Suppressor macrophage (primary cell): ENCODE measurements at regions not wholly inside any gene's neighbourhood (a gene's known extent, or its start where the extent isn't known, plus 50 kb on each side); places are given as distances from the start of the nearest gene placed in this dataset.

ENCODE experiments used
- DNase-seq, 4 experiments: peaks; one replicate each; pipeline ENCODE4 v3.0.0-alpha.2; 2020 to 2022

GRCh38 chr17:54009502-54009901 is 186.8 kb downstream of the KIF2B start:
- DNase-seq, result no peak

GRCh38 chr17:54013072-54013471 is 190.3 kb downstream of the KIF2B start:
- no peak for DNase-seq

GRCh38 chr17:54015734-54016133 is 193.0 kb downstream of the KIF2B start:
- no peak for DNase-seq

GRCh38 chr17:54021418-54021817 is 198.7 kb downstream of the KIF2B start:
- DNase-seq, result no peak

GRCh38 chr17:54028986-54029580 is 206.4 kb downstream of the KIF2B start:
- DNase-seq, result no peak

GRCh38 chr17:54029986-54030385 is 207.3 kb downstream of the KIF2B start:
- no peak for DNase-seq

- DNase-seq, result no peak
Observed at GRCh38 chr17:54046570-54046969, 223.8 kb downstream of the KIF2B start.

GRCh38 chr17:54063639-54064038 is 240.9 kb downstream of the KIF2B start:
- DNase-seq, result no peak

GRCh38 chr17:54085020-54085419 is 262.3 kb downstream of the KIF2B start:
- no peak for DNase-seq

GRCh38 chr17:54085934-54086333 is 263.2 kb downstream of the KIF2B start:
- no peak for DNase-seq

GRCh38 chr17:54096216-54096615 is 273.5 kb downstream of the KIF2B start:
- DNase-seq, result no peak

GRCh38 chr17:54099221-54099620 is 276.5 kb downstream of the KIF2B start:
- no peak for DNase-seq

GRCh38 chr17:54102246-54102645 is 279.5 kb downstream of the KIF2B start:
- no peak for DNase-seq

GRCh38 chr17:54111576-54111975 is 288.8 kb downstream of the KIF2B start:
- DNase-seq, result no peak

GRCh38 chr17:54117452-54117851 is 294.7 kb downstream of the KIF2B start:
- DNase-seq, result no peak

- no peak for DNase-seq
Observed at GRCh38 chr17:54124456-54124855, 301.7 kb downstream of the KIF2B start.

- no peak for DNase-seq
Observed at GRCh38 chr17:54153423-54153822, 330.7 kb downstream of the KIF2B start.

- DNase-seq, result no peak
Observed at GRCh38 chr17:54157542-54157941, 334.8 kb downstream of the KIF2B start.

GRCh38 chr17:54172096-54172984 is 349.6 kb downstream of the KIF2B start:
- peak in 2 of 4 experiments; percentile 1 to 8 for DNase-seq

- DNase-seq, result no peak
Observed at GRCh38 chr17:54172985-54173316, 350.2 kb downstream of the KIF2B start.

- DNase-seq, result no peak
Observed at GRCh38 chr17:54177606-54178308, 355.0 kb downstream of the KIF2B start.

- no peak for DNase-seq
Observed at GRCh38 chr17:54180950-54181349, 358.2 kb downstream of the KIF2B start.

- DNase-seq, result no peak
Observed at GRCh38 chr17:54191261-54191660, 368.5 kb downstream of the KIF2B start.

- no peak for DNase-seq
Observed at GRCh38 chr17:54194268-54194667, 371.5 kb downstream of the KIF2B start.
